T-helper 17 cell (primary cell): ENCODE measurements at regions not wholly inside any gene's neighbourhood (a gene's known extent, or its start where the extent isn't known, plus 50 kb on each side); places are given as distances from the start of the nearest gene placed in this dataset.
A peak's percentile ranks its signal among the peaks of the same experiment; 100 is the strongest.

Source experiments
- ATAC-seq: fragments of 150-1000 bp; cut with Tn5 transposase; 2 replicates; pipeline ENCODE4 v1.10.0; 2021; ENCODE audit warnings: mild to moderate bottlenecking, moderate library complexity
- DNase-seq, 3 donors: peaks; one replicate each; pipeline versions ENCODE4 v3.0.0 to v3.0.0-alpha.2; 2020 to 2021
- H3K9me3 ChIP-seq: one replicate; pipeline ENCODE4 v1.7.0; 2013; ENCODE audit warnings: low read length, mild to moderate bottlenecking; ENCODE audit not compliant: control insufficient read depth, poor library complexity, severe bottlenecking
- H3K27ac Mint-ChIP-seq: one replicate; pipeline ENCODE4 v1.8.0; 2022; ENCODE audit warnings: mild to moderate bottlenecking, moderate library complexity, mixed read lengths
- H3K27me3 Mint-ChIP-seq: one replicate; pipeline ENCODE4 v1.8.0; 2022; ENCODE audit warnings: mixed read lengths
- H3K36me3 Mint-ChIP-seq: one replicate; pipeline ENCODE4 v1.8.0; 2022; ENCODE audit warnings: low read depth, mixed read lengths
- H3K4me1 Mint-ChIP-seq: one replicate; pipeline ENCODE4 v1.8.0; 2022; ENCODE audit warnings: mild to moderate bottlenecking, mixed read lengths
- H3K4me3 Mint-ChIP-seq: one replicate; pipeline ENCODE4 v1.8.0; 2022; ENCODE audit warnings: mild to moderate bottlenecking, moderate library complexity, mixed read lengths

GRCh38 chrY:14139521-14139920, 83.5 kb downstream of the VCY1B start:
- no peaks in the 10 kb centered on the region for H3K4me1 Mint-ChIP-seq
- ATAC-seq, result no peak
- DNase-seq, result no peak
- H3K27me3 Mint-ChIP-seq, result no peaks in the 10 kb centered on the region
- no peaks in the 10 kb centered on the region for H3K36me3 Mint-ChIP-seq
- no peak overlapping the region for H3K4me3 Mint-ChIP-seq
- H3K9me3 ChIP-seq, result no peaks in the 10 kb centered on the region
- H3K27ac Mint-ChIP-seq, result no peak overlapping the region

DNA sequence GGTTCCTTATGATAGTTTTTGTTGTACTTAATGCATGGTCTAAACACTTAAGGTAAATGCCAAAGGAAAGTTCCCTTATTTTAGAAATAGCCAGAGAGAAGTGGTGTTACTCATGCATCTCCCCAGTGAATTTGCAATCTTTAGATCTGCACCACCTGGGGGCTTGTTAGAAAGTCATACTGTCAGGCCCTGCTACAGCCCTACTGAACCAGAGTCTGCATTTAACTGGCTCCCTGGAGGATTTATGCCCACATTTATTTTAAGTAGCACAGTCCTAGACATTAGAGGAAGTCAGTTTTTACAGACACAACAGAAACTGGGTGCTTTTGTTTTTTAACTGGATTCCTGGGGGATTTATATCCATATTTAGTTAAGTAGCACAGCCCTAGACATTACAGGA, 89.6 kb downstream of the VCY1B start:
- H3K4me3 Mint-ChIP-seq, result no peak overlapping the region
- no peaks in the 10 kb centered on the region for H3K9me3 ChIP-seq
- no peak overlapping the region for H3K27ac Mint-ChIP-seq
- peaks cover 2% of the 10 kb centered on the region for H3K36me3 Mint-ChIP-seq
- H3K4me1 Mint-ChIP-seq, result no peaks in the 10 kb centered on the region
- H3K27me3 Mint-ChIP-seq, result no peaks in the 10 kb centered on the region
- ATAC-seq (no peak), DNase-seq (no peak)

DNA sequence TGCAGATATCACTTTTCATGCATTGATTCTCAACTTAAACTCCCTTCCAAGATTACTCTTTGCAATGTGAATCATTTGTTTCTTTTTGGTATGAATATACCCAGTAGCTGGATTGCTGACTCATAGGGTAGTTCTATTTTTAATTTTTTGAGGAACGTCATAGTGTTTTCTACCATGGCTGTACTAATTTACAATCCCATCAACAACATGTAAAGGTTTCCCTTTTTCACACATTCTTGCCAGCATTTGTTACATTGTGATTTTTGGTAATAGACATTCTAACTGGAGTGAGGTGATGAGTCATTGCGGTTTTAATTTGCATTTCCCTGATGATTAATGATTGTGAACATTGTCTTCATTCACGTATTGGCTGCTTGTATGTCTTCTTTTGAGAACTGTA, 126.7 kb downstream of the VCY1B start:
- no peaks in the 10 kb centered on the region for H3K9me3 ChIP-seq
- DNase-seq, result no peak
- Mint-ChIP-seq H3K27me3 (no peaks in the 10 kb centered on the region), H3K36me3 (no peaks in the 10 kb centered on the region), H3K4me3 (no peak overlapping the region), H3K27ac (no peak overlapping the region), H3K4me1 (no peaks in the 10 kb centered on the region)
- no peak for ATAC-seq

DNA sequence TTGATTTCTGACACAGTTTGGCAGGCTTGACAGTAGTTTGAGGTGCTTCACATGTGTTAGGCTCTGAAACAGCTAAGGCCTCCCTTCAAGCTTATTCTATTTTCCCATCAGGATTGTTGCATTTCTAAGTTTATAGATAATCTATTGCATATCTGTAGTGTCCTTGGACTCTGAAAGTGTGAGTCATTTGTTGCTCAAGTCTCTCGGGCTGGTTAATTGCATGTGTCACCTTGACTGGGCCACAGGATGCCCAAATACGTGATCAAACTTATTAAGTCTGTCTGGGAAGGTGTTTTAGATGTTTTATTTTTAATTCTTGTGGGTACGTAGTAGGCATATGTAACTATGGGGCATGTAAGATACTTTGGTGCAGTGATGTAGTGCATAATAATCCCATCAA, 166.0 kb downstream of the VCY1B start:
- no peaks in the 10 kb centered on the region for H3K4me1 Mint-ChIP-seq
- ATAC-seq, result no peak
- H3K36me3 Mint-ChIP-seq, result no peaks in the 10 kb centered on the region
- H3K27ac Mint-ChIP-seq, result no peak overlapping the region
- H3K9me3 ChIP-seq, result no peaks in the 10 kb centered on the region
- H3K27me3 Mint-ChIP-seq, result no peaks in the 10 kb centered on the region
- H3K4me3 Mint-ChIP-seq, result no peak overlapping the region
- DNase-seq, result no peak

- no peak for DNase-seq
- Mint-ChIP-seq H3K36me3 (no peaks in the 10 kb centered on the region), H3K27ac (no peak overlapping the region), H3K27me3 (peaks cover 7% of the 10 kb centered on the region), H3K4me1 (no peaks in the 10 kb centered on the region), H3K4me3 (no peak overlapping the region)
- no peak for ATAC-seq
- no peaks in the 10 kb centered on the region for H3K9me3 ChIP-seq
Observed at GRCh38 chrY:14231703-14232102, 175.7 kb downstream of the VCY1B start.

GRCh38 chrY:14235070-14235469, 179.0 kb downstream of the VCY1B start:
- Mint-ChIP-seq H3K4me3 (no peak overlapping the region), H3K27me3 (peaks cover 7% of the 10 kb centered on the region), H3K27ac (no peak overlapping the region), H3K36me3 (no peaks in the 10 kb centered on the region), H3K4me1 (no peaks in the 10 kb centered on the region)
- DNase-seq (no peak), ATAC-seq (no peak)
- no peaks in the 10 kb centered on the region for H3K9me3 ChIP-seq

- Mint-ChIP-seq H3K4me3 (no peak overlapping the region), H3K27me3 (peaks cover 7% of the 10 kb centered on the region), H3K36me3 (no peaks in the 10 kb centered on the region), H3K27ac (no peak overlapping the region), H3K4me1 (no peaks in the 10 kb centered on the region)
- no peaks in the 10 kb centered on the region for H3K9me3 ChIP-seq
- DNase-seq, result no peak
- no peak for ATAC-seq
Observed at GRCh38 chrY:14238277-14238676, 182.2 kb downstream of the VCY1B start.

DNA sequence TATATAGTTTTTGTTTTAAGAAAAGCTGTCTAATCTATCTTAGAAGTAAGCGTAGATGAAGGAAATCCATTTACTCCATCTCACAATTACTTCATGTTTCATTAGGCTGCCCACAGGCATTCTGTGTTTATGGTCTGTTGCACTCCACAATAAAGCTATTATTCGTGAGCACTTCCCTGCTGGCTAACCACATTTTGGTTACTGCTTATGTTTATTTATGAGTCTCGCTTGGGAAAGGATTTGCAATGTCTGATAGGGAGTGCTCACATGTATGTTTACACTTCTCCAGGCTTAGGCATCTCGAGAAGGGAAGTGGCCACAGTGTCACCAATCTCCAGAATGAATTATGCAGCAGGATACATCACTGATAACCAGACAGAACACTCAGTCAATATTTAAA, 190.9 kb downstream of the VCY1B start:
- no peak overlapping the region for H3K4me3 Mint-ChIP-seq
- H3K4me1 Mint-ChIP-seq, result no peaks in the 10 kb centered on the region
- no peak for DNase-seq
- H3K27me3 Mint-ChIP-seq, result no peaks in the 10 kb centered on the region
- no peak for ATAC-seq
- no peaks in the 10 kb centered on the region for H3K36me3 Mint-ChIP-seq
- H3K27ac Mint-ChIP-seq, result no peak overlapping the region
- H3K9me3 ChIP-seq, result no peaks in the 10 kb centered on the region

- no peak overlapping the region for H3K4me3 Mint-ChIP-seq
- no peak for DNase-seq
- ATAC-seq, result no peak
- H3K9me3 ChIP-seq, result no peaks in the 10 kb centered on the region
- no peak overlapping the region for H3K27ac Mint-ChIP-seq
- H3K36me3 Mint-ChIP-seq, result no peaks in the 10 kb centered on the region
- no peaks in the 10 kb centered on the region for H3K27me3 Mint-ChIP-seq
- no peaks in the 10 kb centered on the region for H3K4me1 Mint-ChIP-seq
Observed at GRCh38 chrY:14248878-14249576, 193.0 kb downstream of the VCY1B start.

DNA sequence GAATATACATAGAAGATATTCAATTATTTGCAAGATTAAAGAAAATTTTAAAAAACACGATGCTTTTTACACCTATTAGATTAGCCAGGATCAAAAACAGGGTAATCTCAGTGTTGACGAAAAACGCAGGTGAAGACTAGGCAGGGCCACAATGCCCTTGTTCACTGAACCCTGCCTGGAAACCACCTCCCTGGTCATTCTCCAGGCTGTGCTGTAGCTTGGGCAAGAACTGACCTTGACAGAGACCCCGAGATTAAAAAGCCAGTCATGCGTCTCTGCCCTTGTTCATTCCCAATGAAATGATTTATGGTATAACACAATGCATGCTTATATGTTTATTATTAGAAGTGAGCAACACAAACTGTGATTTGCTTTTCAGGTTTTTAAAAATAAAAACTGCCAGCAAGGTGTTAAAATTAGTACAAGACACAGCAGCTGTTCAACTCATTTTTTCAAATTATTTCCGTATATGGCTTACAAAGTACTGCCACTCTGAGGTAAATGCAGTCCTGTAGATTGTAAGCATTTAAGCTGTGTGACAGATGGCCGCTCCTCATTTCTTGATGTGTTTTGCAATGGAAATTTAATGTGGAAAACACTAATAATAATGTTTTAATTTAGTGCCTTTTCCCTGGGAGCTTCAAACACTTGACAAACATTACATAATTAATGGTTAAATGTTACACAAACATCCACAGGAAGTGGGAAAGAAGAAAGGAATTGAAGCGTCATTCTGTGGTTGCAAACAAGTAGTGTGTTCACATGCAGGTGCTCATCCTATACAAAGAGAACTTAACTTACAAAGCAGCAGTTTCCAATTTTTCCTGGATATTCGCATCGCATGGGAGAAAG, 200.2 kb downstream of the VCY1B start:
- H3K36me3 Mint-ChIP-seq, result no peaks in the 10 kb centered on the region
- peaks cover 10% of the 10 kb centered on the region for H3K4me1 Mint-ChIP-seq
- H3K4me3 Mint-ChIP-seq, result peak overlapping the region; percentile 92
- no peaks in the 10 kb centered on the region for H3K27me3 Mint-ChIP-seq
- DNase-seq (no peak), ATAC-seq (peak; percentile 84)
- no peaks in the 10 kb centered on the region for H3K9me3 ChIP-seq
- H3K27ac Mint-ChIP-seq, result peak overlapping the region; percentile 93

DNA sequence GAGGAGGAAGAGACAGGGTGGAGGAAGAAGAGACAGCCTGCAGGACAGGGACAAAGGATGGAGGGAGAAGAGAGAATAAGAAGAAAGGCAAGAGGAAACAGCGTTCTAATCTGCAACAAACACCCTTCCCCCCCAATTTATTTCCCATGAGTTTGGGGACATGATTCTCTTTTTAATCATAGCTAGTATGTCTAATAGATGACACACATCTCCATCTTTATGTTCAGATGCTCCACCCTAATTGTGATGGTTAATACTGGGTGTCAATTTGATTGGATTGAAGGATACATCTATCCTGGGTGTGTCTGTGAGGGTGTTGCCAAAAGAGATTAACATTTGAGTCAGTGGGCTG, 200.8 kb downstream of the VCY1B start:
- H3K4me1 Mint-ChIP-seq, result peaks cover 10% of the 10 kb centered on the region
- DNase-seq (no peak), ATAC-seq (peak; percentile 55)
- no peaks in the 10 kb centered on the region for H3K36me3 Mint-ChIP-seq
- H3K9me3 ChIP-seq, result no peaks in the 10 kb centered on the region
- H3K27me3 Mint-ChIP-seq, result no peaks in the 10 kb centered on the region
- peak overlapping the region; percentile 92 for H3K4me3 Mint-ChIP-seq
- peak overlapping the region; percentile 93 for H3K27ac Mint-ChIP-seq

GRCh38 chrY:14277029-14277428, 221.0 kb downstream of the VCY1B start:
- Mint-ChIP-seq H3K27ac (no peak overlapping the region), H3K4me3 (no peak overlapping the region), H3K4me1 (no peaks in the 10 kb centered on the region), H3K27me3 (no peaks in the 10 kb centered on the region), H3K36me3 (no peaks in the 10 kb centered on the region)
- no peaks in the 10 kb centered on the region for H3K9me3 ChIP-seq
- DNase-seq (no peak), ATAC-seq (no peak)

GRCh38 chrY:14290656-14291375, 233.5 kb upstream of the NLGN4Y start:
- Mint-ChIP-seq H3K27ac (no peak overlapping the region), H3K4me3 (no peak overlapping the region), H3K36me3 (no peaks in the 10 kb centered on the region), H3K27me3 (no peaks in the 10 kb centered on the region), H3K4me1 (no peaks in the 10 kb centered on the region)
- H3K9me3 ChIP-seq, result no peaks in the 10 kb centered on the region
- DNase-seq (no peak), ATAC-seq (no peak)
